Panc1 (cell line): ENCODE measurements at regions not wholly inside any gene's neighbourhood (a gene's known extent, or its start where the extent isn't known, plus 50 kb on each side); places are given as distances from the start of the nearest gene placed in this dataset.

ENCODE experiments used
- ATAC-seq: fragments of 200-7000 bp; cut with Tn5 transposase; 2 replicates; pipeline ENCODE4 v1.9.1; 2020; ENCODE audit warnings: mild to moderate bottlenecking, moderate library complexity
- BruUV-seq: library from RNA; stranded (reverse); fragments of 400-500 nt; replicated peaks from 2 replicates; lab custom pipeline; 2021; lab: Mats Ljungman, UMichigan
- CTCF ChIA-PET: fragments of 300-600 bp; sonication (Branson Sonifier 250); formaldehyde crosslinking; loops from one replicate; lab custom pipeline; 2022; ENCODE audit warnings: antibody characterized with exemption; lab: Charles Lee
- POLR2A ChIA-PET: fragments of 300-600 bp; sonication (Branson Sonifier 250); formaldehyde crosslinking; loops from one replicate; lab custom pipeline; 2022; ENCODE audit warnings: antibody characterized with exemption; lab: Charles Lee
- DNase-seq: peaks from one replicate; pipeline ENCODE4 v3.0.0-alpha.2; 2010; ENCODE audit warnings: low read depth, low spot score
- H3K27ac ChIP-seq: 2 replicates; pipeline ENCODE4 v1.5.1; 2011; ENCODE audit warnings: mild to moderate bottlenecking, low read length, inconsistent platforms
- H3K27me3 ChIP-seq: fragments of 200-500 bp; sonication (Bioruptor generic); 2 replicates; pipeline ENCODE4 v1.6.0; 2014; ENCODE audit warnings: low read length, inconsistent platforms; ENCODE audit not compliant: control insufficient read depth, insufficient read depth
- H3K36me3 ChIP-seq: fragments of 200-500 bp; sonication (Bioruptor generic); 2 replicates; pipeline ENCODE4 v1.5.1; 2014; ENCODE audit warnings: inconsistent platforms, mild to moderate bottlenecking, low read length, moderate library complexity; ENCODE audit not compliant: control insufficient read depth, insufficient read depth
- H3K4me1 ChIP-seq: 2 replicates; pipeline ENCODE4 v1.5.1; 2011; ENCODE audit warnings: inconsistent platforms, mild to moderate bottlenecking, low read length, moderate library complexity; ENCODE audit not compliant: control insufficient read depth, insufficient read depth
- H3K4me3 ChIP-seq, 2 experiments: 2 replicates each; pipeline ENCODE4 v1.5.1; 2011 to 2012; ENCODE audit warnings: low read depth in 2 of 2, low read length in 2 of 2, mild to moderate bottlenecking in 2 of 2, inconsistent platforms in 1 of 2, moderate library complexity in 1 of 2
- H3K9me3 ChIP-seq: fragments of 200-500 bp; sonication (Bioruptor generic); 2 replicates; pipeline ENCODE4 v1.5.1; 2014; ENCODE audit warnings: low read depth, mild to moderate bottlenecking, inconsistent platforms, low read length, moderate library complexity; ENCODE audit not compliant: control insufficient read depth, insufficient read depth
- POLR2AphosphoS5 ChIP-seq: IDR thresholded peaks from 2 replicates; pipeline ENCODE4 v1.6.1; 2012; ENCODE audit warnings: mild to moderate bottlenecking, low read depth, low read length, moderate library complexity
- SIN3A ChIP-seq: IDR thresholded peaks from 2 replicates; pipeline ENCODE4 v1.6.1; 2012; ENCODE audit warnings: low read depth, mild to moderate bottlenecking, low read length, moderate library complexity, borderline replicate concordance; ENCODE audit not compliant: insufficient read depth
- TCF7L2 ChIP-seq: IDR thresholded peaks from 2 replicates; pipeline ENCODE4 v1.6.1; 2011; ENCODE audit warnings: mild to moderate bottlenecking, low read depth, low read length, inconsistent platforms
- in situ Hi-C: cut with HindIII; loops from 2 replicates; pipeline ENCODE4 v1.10.0; 2016; ENCODE audit warnings: low sequenced_read_pairs, low pct_unique_long_range_greater_than_20kb
- intact Hi-C: fragments of 100-400 bp; cut with micrococcal nuclease; formaldehyde crosslinking; loops from one replicate; pipeline ENCODE4 v1.10.0; 2022; ENCODE audit not compliant: unreplicated experiment
- TF ChIP-seq, protein P1 (sequence below), 2 experiments: IDR thresholded peaks; 2 replicates each; pipeline ENCODE4 v1.6.1; 2011 to 2012; ENCODE audit warnings: low read depth in 2 of 2, control low read depth in 1 of 2, low read length in 1 of 2, mild to moderate bottlenecking in 1 of 2, moderate library complexity in 1 of 2; ENCODE audit not compliant: insufficient read depth in 1 of 2
- TF ChIP-seq, protein P2 (sequence below): fragments of 450-650 bp; IDR thresholded peaks from 2 replicates; pipeline ENCODE4 v1.5.1; 2017; ENCODE audit warnings: mild to moderate bottlenecking

DNA sequence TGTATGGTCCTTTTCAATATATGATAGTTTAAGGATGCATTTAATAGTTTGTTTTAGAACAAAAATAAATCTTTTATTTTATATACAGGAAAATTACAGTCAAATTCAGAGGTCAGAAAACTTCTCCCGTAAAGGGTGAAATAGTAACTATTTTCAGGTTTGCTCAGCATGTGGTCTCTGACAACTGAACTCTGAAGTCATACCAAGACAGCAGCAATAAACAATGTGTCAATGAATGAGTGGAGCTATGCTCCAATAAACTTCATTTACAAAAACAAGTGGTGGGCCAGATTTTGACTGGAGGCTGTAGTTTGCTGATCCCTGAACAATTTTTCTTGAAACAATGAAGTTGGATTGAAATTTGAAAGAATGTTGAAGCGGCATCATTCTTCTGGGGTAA is 123.6 kb downstream of the ZNF248 start:
- DNase-seq (no peak), ATAC-seq (no peak)
- H3K4me3 ChIP-seq, result no peak overlapping the region
- intact Hi-C loops, result no loop called here
- H3K4me1 ChIP-seq, result no peaks in the 10 kb centered on the region
- BruUV-seq, result no TSS peak
- TF ChIP-seq POLR2AphosphoS5, result no peak
- TF ChIP-seq, protein P1, sequence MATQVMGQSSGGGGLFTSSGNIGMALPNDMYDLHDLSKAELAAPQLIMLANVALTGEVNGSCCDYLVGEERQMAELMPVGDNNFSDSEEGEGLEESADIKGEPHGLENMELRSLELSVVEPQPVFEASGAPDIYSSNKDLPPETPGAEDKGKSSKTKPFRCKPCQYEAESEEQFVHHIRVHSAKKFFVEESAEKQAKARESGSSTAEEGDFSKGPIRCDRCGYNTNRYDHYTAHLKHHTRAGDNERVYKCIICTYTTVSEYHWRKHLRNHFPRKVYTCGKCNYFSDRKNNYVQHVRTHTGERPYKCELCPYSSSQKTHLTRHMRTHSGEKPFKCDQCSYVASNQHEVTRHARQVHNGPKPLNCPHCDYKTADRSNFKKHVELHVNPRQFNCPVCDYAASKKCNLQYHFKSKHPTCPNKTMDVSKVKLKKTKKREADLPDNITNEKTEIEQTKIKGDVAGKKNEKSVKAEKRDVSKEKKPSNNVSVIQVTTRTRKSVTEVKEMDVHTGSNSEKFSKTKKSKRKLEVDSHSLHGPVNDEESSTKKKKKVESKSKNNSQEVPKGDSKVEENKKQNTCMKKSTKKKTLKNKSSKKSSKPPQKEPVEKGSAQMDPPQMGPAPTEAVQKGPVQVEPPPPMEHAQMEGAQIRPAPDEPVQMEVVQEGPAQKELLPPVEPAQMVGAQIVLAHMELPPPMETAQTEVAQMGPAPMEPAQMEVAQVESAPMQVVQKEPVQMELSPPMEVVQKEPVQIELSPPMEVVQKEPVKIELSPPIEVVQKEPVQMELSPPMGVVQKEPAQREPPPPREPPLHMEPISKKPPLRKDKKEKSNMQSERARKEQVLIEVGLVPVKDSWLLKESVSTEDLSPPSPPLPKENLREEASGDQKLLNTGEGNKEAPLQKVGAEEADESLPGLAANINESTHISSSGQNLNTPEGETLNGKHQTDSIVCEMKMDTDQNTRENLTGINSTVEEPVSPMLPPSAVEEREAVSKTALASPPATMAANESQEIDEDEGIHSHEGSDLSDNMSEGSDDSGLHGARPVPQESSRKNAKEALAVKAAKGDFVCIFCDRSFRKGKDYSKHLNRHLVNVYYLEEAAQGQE (IDR thresholded peaks at IDR 0.05; ENCODE audit: insufficient read depth in 1 of 2, low read depth in 2 of 2, low read length in 1 of 2), result no peak
- TF ChIP-seq, protein P2, sequence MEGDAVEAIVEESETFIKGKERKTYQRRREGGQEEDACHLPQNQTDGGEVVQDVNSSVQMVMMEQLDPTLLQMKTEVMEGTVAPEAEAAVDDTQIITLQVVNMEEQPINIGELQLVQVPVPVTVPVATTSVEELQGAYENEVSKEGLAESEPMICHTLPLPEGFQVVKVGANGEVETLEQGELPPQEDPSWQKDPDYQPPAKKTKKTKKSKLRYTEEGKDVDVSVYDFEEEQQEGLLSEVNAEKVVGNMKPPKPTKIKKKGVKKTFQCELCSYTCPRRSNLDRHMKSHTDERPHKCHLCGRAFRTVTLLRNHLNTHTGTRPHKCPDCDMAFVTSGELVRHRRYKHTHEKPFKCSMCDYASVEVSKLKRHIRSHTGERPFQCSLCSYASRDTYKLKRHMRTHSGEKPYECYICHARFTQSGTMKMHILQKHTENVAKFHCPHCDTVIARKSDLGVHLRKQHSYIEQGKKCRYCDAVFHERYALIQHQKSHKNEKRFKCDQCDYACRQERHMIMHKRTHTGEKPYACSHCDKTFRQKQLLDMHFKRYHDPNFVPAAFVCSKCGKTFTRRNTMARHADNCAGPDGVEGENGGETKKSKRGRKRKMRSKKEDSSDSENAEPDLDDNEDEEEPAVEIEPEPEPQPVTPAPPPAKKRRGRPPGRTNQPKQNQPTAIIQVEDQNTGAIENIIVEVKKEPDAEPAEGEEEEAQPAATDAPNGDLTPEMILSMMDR, result no peak
- no peak for TF ChIP-seq TCF7L2
- no peak for TF ChIP-seq SIN3A
- H3K27me3 ChIP-seq, result no peaks in the 10 kb centered on the region
- no peak overlapping the region for H3K27ac ChIP-seq
- POLR2A ChIA-PET, result no interaction called here
- H3K36me3 ChIP-seq, result no peaks in the 10 kb centered on the region
- CTCF ChIA-PET, result no interaction called here
- in situ Hi-C loops, result no loop called here
- H3K9me3 ChIP-seq, result no peaks in the 10 kb centered on the region

DNA sequence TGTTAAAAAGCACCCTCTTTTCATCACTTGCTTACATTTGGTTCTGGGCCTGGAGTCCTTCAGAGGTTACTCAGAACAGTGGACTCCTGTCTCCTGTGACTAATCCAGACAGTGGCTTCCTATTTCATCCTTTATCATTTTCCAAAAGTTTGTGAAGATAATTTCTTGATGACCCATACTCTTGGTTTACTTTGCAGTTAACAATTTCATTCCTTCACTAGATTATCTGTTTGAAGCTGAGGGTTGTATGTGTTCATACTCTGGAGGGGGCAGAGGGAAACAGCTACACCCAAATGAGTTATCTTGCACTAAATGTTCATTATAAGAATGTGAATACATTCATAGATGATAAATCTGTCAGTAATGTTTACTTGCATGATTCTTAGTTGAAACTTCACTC is 124.7 kb downstream of the ZNF248 start:
- ChIA-PET CTCF (no interaction called here), POLR2A (no interaction called here)
- Histone ChIP-seq H3K36me3 (no peaks in the 10 kb centered on the region), H3K4me1 (no peaks in the 10 kb centered on the region), H3K27ac (no peak overlapping the region), H3K27me3 (no peaks in the 10 kb centered on the region), H3K9me3 (no peaks in the 10 kb centered on the region), H3K4me3 (no peak overlapping the region)
- DNase-seq (no peak), ATAC-seq (peak; percentile 39)
- intact Hi-C loops, result no loop called here
- in situ Hi-C loops, result no loop called here
- no TSS peak for BruUV-seq
- no peak for TF ChIP-seq POLR2AphosphoS5
- TF ChIP-seq, protein P1 (IDR thresholded peaks at IDR 0.05; ENCODE audit: insufficient read depth in 1 of 2, low read depth in 2 of 2, low read length in 1 of 2), result no peak
- no peak for TF ChIP-seq SIN3A
- no peak for TF ChIP-seq TCF7L2
- TF ChIP-seq, protein P2, result no peak
